ENCODE measurements at regions not wholly inside any gene's neighbourhood (a gene's known extent, or its start where the extent isn't known, plus 50 kb on each side); places are given as distances from the start of the nearest gene placed in this dataset.

- Mint-ChIP-seq H3K27ac (no peak overlapping the region), H3K9me3 (no peaks in the 10 kb centered on the region), H3K27me3 (peaks cover 10% of the 10 kb centered on the region), H3K36me3 (ENCODE audit: low read depth) (no peaks in the 10 kb centered on the region), H3K4me3 (no peak overlapping the region), H3K4me1 (no peaks in the 10 kb centered on the region)
- CTCF ChIA-PET = no interaction called here
- DNase-seq = no peak
- POLR2A ChIA-PET = no interaction called here
Observed at GRCh38 chr6:40917603-40918002, 121.4 kb downstream of the UNC5CL start.

- no peak overlapping the region for H3K4me3 Mint-ChIP-seq
- no peak for DNase-seq
- CTCF ChIA-PET = no interaction called here
- POLR2A ChIA-PET = no interaction called here
- no peak overlapping the region for H3K27ac Mint-ChIP-seq
- peaks cover 5% of the 10 kb centered on the region for H3K4me1 Mint-ChIP-seq
- H3K27me3 Mint-ChIP-seq = peaks cover 10% of the 10 kb centered on the region
- no peaks in the 10 kb centered on the region for H3K36me3 Mint-ChIP-seq (ENCODE audit: low read depth)
- no peaks in the 10 kb centered on the region for H3K9me3 Mint-ChIP-seq
Observed at GRCh38 chr6:40916845-40917244, 122.2 kb downstream of the UNC5CL start.

DNA sequence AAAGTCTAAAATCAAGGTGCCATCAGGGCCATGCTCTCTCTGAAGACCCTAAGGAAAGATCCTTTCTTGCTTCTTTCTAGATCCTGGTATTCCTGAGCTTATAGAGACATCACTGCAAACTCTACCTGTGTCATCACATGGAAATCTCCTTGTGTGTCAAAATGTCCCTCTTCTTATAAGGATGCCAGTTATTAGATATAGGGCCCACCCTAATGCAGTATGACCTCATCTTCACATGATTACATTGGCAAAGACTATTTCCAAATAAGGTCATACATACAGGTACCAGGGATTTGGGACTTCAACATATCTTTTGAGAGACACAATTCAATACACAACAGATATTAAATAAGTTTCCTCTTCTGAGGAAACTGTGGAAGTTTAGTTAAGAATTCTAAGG, 123.9 kb downstream of the UNC5CL start:
- Mint-ChIP-seq H3K27ac (no peak overlapping the region), H3K9me3 (no peaks in the 10 kb centered on the region), H3K27me3 (peaks cover 12% of the 10 kb centered on the region), H3K4me1 (peaks cover 5% of the 10 kb centered on the region), H3K4me3 (no peak overlapping the region), H3K36me3 (ENCODE audit: low read depth) (no peaks in the 10 kb centered on the region)
- CTCF ChIA-PET = interaction anchor here (0.9 to 1.2 kb wide), 2 partner anchors 11 kb away, joined by 3 read pairs; no protein-coding TSS in a partner anchor
- no peak for DNase-seq
- POLR2A ChIA-PET = no interaction called here

- H3K4me1 Mint-ChIP-seq = peaks cover 5% of the 10 kb centered on the region
- no peaks in the 10 kb centered on the region for H3K9me3 Mint-ChIP-seq
- no peak overlapping the region for H3K27ac Mint-ChIP-seq
- ChIA-PET CTCF (no interaction called here), POLR2A (no interaction called here)
- no peak overlapping the region for H3K4me3 Mint-ChIP-seq
- no peak for DNase-seq
- peaks cover 11% of the 10 kb centered on the region for H3K27me3 Mint-ChIP-seq
- no peaks in the 10 kb centered on the region for H3K36me3 Mint-ChIP-seq (ENCODE audit: low read depth)
Observed at GRCh38 chr6:40914005-40914404, 125.0 kb downstream of the UNC5CL start.

- Mint-ChIP-seq H3K4me1 (peaks cover 5% of the 10 kb centered on the region), H3K27me3 (peaks cover 13% of the 10 kb centered on the region), H3K27ac (no peak overlapping the region), H3K4me3 (no peak overlapping the region), H3K9me3 (no peaks in the 10 kb centered on the region), H3K36me3 (ENCODE audit: low read depth) (no peaks in the 10 kb centered on the region)
- POLR2A ChIA-PET = no interaction called here
- peak; percentile 54 for DNase-seq
- CTCF ChIA-PET = interaction anchor here (0.6 to 1.8 kb wide), 9 partner anchors 9 to 1032 kb away, joined by 3 to 7 read pairs (median 3); no protein-coding TSS in a partner anchor
Observed at GRCh38 chr6:40912158-40912946, 126.7 kb downstream of the UNC5CL start.

GRCh38 chr6:40910260-40910893, 128.6 kb downstream of the UNC5CL start:
- DNase-seq = no peak
- Mint-ChIP-seq H3K4me3 (no peak overlapping the region), H3K9me3 (no peaks in the 10 kb centered on the region), H3K27ac (no peak overlapping the region), H3K27me3 (peaks cover 11% of the 10 kb centered on the region), H3K36me3 (ENCODE audit: low read depth) (no peaks in the 10 kb centered on the region), H3K4me1 (peaks cover 5% of the 10 kb centered on the region)
- ChIA-PET POLR2A (interaction anchor here (0.7 kb wide), 1 partner anchor 15 kb away, joined by 3 read pairs; no protein-coding TSS in a partner anchor), CTCF (interaction anchor here (0.9 kb wide), 1 partner anchor 9 kb away, joined by 3 read pairs; no protein-coding TSS in a partner anchor)

- Mint-ChIP-seq H3K27me3 (peaks cover 14% of the 10 kb centered on the region), H3K4me1 (peaks cover 5% of the 10 kb centered on the region), H3K9me3 (peaks cover 3% of the 10 kb centered on the region), H3K36me3 (ENCODE audit: low read depth) (no peaks in the 10 kb centered on the region), H3K27ac (no peak overlapping the region), H3K4me3 (no peak overlapping the region)
- ChIA-PET POLR2A (interaction anchor here (0.7 kb wide), 1 partner anchor 14 kb away, joined by 3 read pairs; no protein-coding TSS in a partner anchor), CTCF (interaction anchor here (0.9 kb wide), 1 partner anchor 8 kb away, joined by 3 read pairs; no protein-coding TSS in a partner anchor)
- DNase-seq = no peak
Observed at GRCh38 chr6:40909811-40910210, 129.2 kb downstream of the UNC5CL start.

GRCh38 chr6:40907198-40907701, 131.8 kb downstream of the UNC5CL start:
- Mint-ChIP-seq H3K27me3 (peaks cover 15% of the 10 kb centered on the region), H3K27ac (no peak overlapping the region), H3K4me3 (no peak overlapping the region), H3K36me3 (ENCODE audit: low read depth) (no peaks in the 10 kb centered on the region), H3K9me3 (peaks cover 4% of the 10 kb centered on the region), H3K4me1 (peaks cover 2% of the 10 kb centered on the region)
- ChIA-PET POLR2A (no interaction called here), CTCF (no interaction called here)
- no peak for DNase-seq

DNA sequence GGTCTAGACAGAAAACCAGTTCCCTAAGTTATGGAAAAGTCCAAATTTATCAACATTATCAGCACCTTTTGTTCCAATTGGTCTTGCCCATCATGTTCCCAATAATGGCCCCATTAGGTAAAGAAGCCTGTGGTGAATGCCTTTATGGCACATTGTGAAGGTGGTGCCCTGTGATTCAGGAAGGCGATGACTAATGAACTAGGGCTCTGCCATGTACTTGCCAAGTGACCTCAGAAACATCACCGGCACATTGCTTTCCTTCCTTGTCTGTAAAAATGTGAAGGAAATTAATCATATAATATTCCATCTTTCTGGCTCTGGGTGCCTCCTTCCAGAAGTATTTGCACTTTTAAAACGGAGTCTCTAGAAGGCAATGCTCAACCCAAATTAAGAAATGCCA, 132.3 kb downstream of the UNC5CL start:
- CTCF ChIA-PET = no interaction called here
- Mint-ChIP-seq H3K36me3 (ENCODE audit: low read depth) (no peaks in the 10 kb centered on the region), H3K27ac (no peak overlapping the region)

GRCh38 chr6:40904583-40905194, 134.3 kb downstream of the UNC5CL start:
- H3K27me3 Mint-ChIP-seq = peaks cover 13% of the 10 kb centered on the region
- H3K27ac Mint-ChIP-seq = no peak overlapping the region
- H3K9me3 Mint-ChIP-seq = peaks cover 4% of the 10 kb centered on the region
- ChIA-PET CTCF (no interaction called here), POLR2A (no interaction called here)
- H3K36me3 Mint-ChIP-seq (ENCODE audit: low read depth) = no peaks in the 10 kb centered on the region
- H3K4me1 Mint-ChIP-seq = no peaks in the 10 kb centered on the region
- no peak for DNase-seq
- H3K4me3 Mint-ChIP-seq = no peak overlapping the region

More for the DNA sequence above, 132.3 kb downstream of the UNC5CL start:
- DNase-seq = no peak
- H3K4me1 Mint-ChIP-seq = no peaks in the 10 kb centered on the region
- peaks cover 15% of the 10 kb centered on the region for H3K27me3 Mint-ChIP-seq
- peaks cover 4% of the 10 kb centered on the region for H3K9me3 Mint-ChIP-seq
- POLR2A ChIA-PET = no interaction called here
- no peak overlapping the region for H3K4me3 Mint-ChIP-seq

- no peak overlapping the region for H3K4me3 Mint-ChIP-seq
- H3K27me3 Mint-ChIP-seq = peaks cover 6% of the 10 kb centered on the region
- peaks cover 4% of the 10 kb centered on the region for H3K9me3 Mint-ChIP-seq
- ChIA-PET CTCF (interaction anchor here (1.1 kb wide), 1 partner anchor 12 kb away, joined by 3 read pairs; no protein-coding TSS in a partner anchor), POLR2A (no interaction called here)
- H3K27ac Mint-ChIP-seq = no peak overlapping the region
- no peak for DNase-seq
- no peaks in the 10 kb centered on the region for H3K4me1 Mint-ChIP-seq
- H3K36me3 Mint-ChIP-seq (ENCODE audit: low read depth) = no peaks in the 10 kb centered on the region
Observed at GRCh38 chr6:40903456-40903855, 135.6 kb downstream of the UNC5CL start.

DNA sequence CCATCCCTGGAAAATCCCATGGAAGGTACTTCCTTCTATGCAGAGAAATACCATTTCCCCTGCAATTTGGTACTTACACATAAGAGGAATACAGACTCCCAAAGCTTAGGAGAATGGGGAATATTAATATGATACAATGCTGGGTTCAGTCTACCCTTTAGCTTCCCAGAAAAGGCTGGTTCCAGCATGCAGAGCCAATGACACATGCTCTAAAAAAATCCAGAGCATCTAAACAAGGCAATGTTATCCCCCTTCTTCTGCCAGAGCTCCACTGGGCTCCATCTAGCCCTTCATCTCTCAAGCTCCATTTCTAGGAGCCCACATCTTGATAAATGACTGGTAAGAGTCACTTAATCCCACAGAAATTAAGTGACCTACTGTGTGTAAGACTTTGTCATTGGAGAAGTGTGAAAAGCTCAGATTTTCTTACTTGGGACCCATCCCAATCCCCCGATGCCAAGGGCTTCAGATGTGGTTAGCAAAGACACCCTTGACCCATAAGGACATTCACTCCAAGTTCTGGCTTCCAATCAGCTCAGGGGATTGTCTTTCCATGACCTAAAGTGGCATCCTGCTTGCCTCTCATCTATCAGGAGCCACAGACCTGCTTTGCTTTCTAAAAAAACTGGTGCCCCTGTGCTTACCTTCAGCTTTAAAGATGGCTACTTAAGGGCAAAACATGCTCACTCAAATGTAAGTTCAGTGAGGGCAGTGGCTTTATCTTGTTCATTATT, 137.5 kb downstream of the UNC5CL start:
- DNase-seq = no peak
- Mint-ChIP-seq H3K4me1 (no peaks in the 10 kb centered on the region), H3K4me3 (no peak overlapping the region), H3K36me3 (ENCODE audit: low read depth) (no peaks in the 10 kb centered on the region), H3K9me3 (peaks cover 4% of the 10 kb centered on the region), H3K27ac (no peak overlapping the region), H3K27me3 (peaks cover 6% of the 10 kb centered on the region)
- POLR2A ChIA-PET = no interaction called here
- CTCF ChIA-PET = interaction anchor here (0.5 to 1.4 kb wide), 3 partner anchors 9 to 79 kb away, joined by 3 to 4 read pairs (median 3); no protein-coding TSS in a partner anchor
